GM23248 (cell line): ENCODE measurements at regions not wholly inside any gene's neighbourhood (a gene's known extent, or its start where the extent isn't known, plus 50 kb on each side); places are given as distances from the start of the nearest gene placed in this dataset.

Experiments used
- EZH2 ChIP-seq: fragments of 200-600 bp; sonication (generic); IDR thresholded peaks from 2 replicates; pipeline ENCODE4 v1.6.1; 2018; ENCODE audit warnings: antibody characterized with exemption, mild to moderate bottlenecking; ENCODE audit not compliant: insufficient read depth, poor library complexity, severe bottlenecking
- EZH2phosphoT487 ChIP-seq: fragments of 200-600 bp; sonication (generic); IDR thresholded peaks from 2 replicates; pipeline ENCODE4 v1.6.1; 2018; ENCODE audit warnings: antibody characterized with exemption, moderate library complexity, mild to moderate bottlenecking, low read depth; ENCODE audit not compliant: insufficient read depth

GRCh38 chr7:51569581-51569980, 253.0 kb upstream of the COBL start:
- TF ChIP-seq EZH2 = no peak
- no peak for TF ChIP-seq EZH2phosphoT487
